ENCODE measurements at regions not wholly inside any gene's neighbourhood (a gene's known extent, or its start where the extent isn't known, plus 50 kb on each side); places are given as distances from the start of the nearest gene placed in this dataset.
A peak's percentile ranks its signal among the peaks of the same experiment; 100 is the strongest.
"Not testable (repeated sequence)": the region's sequence is repeated elsewhere in the genome, so short reads cannot be mapped to it uniquely, and the experiment has no call there.

GRCh38 chr7:101705331-101705730 is 76.2 kb upstream of the MYL10 start:
- ATAC-seq (no peak), DNase-seq (no peak)
- intact Hi-C loops (cut with micrococcal nuclease): no loop called here

- ATAC-seq (no peak), DNase-seq (no peak)
- intact Hi-C loops (cut with micrococcal nuclease): no loop called here
These were observed 78.5 kb upstream of the MYL10 start for GRCh38 chr7:101707587-101707986.

GRCh38 chr7:101708223-101708622 is 79.1 kb upstream of the MYL10 start:
- intact Hi-C loops (cut with micrococcal nuclease): no loop called here
- no peak for DNase-seq

GRCh38 chr7:101712652-101713051 is 83.6 kb upstream of the MYL10 start:
- ATAC-seq: no peak
- intact Hi-C loops (cut with micrococcal nuclease): no loop called here
- no peak for DNase-seq

More at GRCh38 chr7:101708223-101708622, 79.1 kb upstream of the MYL10 start:
- no peak for ATAC-seq

GRCh38 chr7:101714097-101714496 is 85.0 kb upstream of the MYL10 start:
- intact Hi-C loops (cut with micrococcal nuclease): no loop called here
- no peak for DNase-seq
- no peak for ATAC-seq

GRCh38 chr7:101717628-101718357 is 88.7 kb upstream of the MYL10 start:
- DNase-seq (peak; percentile 72), ATAC-seq (peak; percentile 87)
- intact Hi-C loops (cut with micrococcal nuclease): no loop called here

GRCh38 chr7:101718363-101719122 is 89.4 kb upstream of the MYL10 start:
- DNase-seq (no peak), ATAC-seq (no peak)
- intact Hi-C loops (cut with micrococcal nuclease): no loop called here

- no peak for DNase-seq
- no peak for ATAC-seq
- intact Hi-C loops (cut with micrococcal nuclease): no loop called here
These were observed 90.0 kb upstream of the MYL10 start for GRCh38 chr7:101719123-101719470.

- no peak for DNase-seq
These were observed 91.2 kb upstream of the MYL10 start for GRCh38 chr7:101720324-101720723.

GRCh38 chr7:101722247-101722646 is 93.2 kb upstream of the MYL10 start:
- intact Hi-C loops (cut with micrococcal nuclease): no loop called here
- DNase-seq: no peak
- ATAC-seq: no peak

More at GRCh38 chr7:101720324-101720723, 91.2 kb upstream of the MYL10 start:
- no peak for ATAC-seq
- intact Hi-C loops (cut with micrococcal nuclease): no loop called here

GRCh38 chr7:101723835-101724234 is 93.6 kb upstream of the CUX1 start:
- ATAC-seq (no peak), DNase-seq (no peak)
- intact Hi-C loops (cut with micrococcal nuclease): no loop called here

- DNase-seq (no peak), ATAC-seq (no peak)
- intact Hi-C loops (cut with micrococcal nuclease): no loop called here
These were observed 92.5 kb upstream of the CUX1 start for GRCh38 chr7:101724957-101725356.

GRCh38 chr7:101725921-101726320 is 91.5 kb upstream of the CUX1 start:
- intact Hi-C loops (cut with micrococcal nuclease): no loop called here
- ATAC-seq (no peak), DNase-seq (no peak)

- DNase-seq: no peak
- intact Hi-C loops (cut with micrococcal nuclease): no loop called here
- ATAC-seq: no peak
These were observed 90.2 kb upstream of the CUX1 start for GRCh38 chr7:101727184-101727583.

- intact Hi-C loops (cut with micrococcal nuclease): no loop called here
- ATAC-seq (no peak), DNase-seq (no peak)
These were observed 89.3 kb upstream of the CUX1 start for GRCh38 chr7:101728128-101728527.

- DNase-seq: peak; percentile 52
- intact Hi-C loops (cut with micrococcal nuclease); ATAC-seq: not testable (repeated sequence)
These were observed 88.6 kb upstream of the CUX1 start for GRCh38 chr7:101728873-101729240.

GRCh38 chr7:101729241-101729883 is 88.1 kb upstream of the CUX1 start:
- ATAC-seq (no peak), DNase-seq (no peak)
- intact Hi-C loops (cut with micrococcal nuclease): no loop called here

- DNase-seq: no peak
- no peak for ATAC-seq
- intact Hi-C loops (cut with micrococcal nuclease): no loop called here
These were observed 85.8 kb upstream of the CUX1 start for GRCh38 chr7:101731502-101732084.

GRCh38 chr7:101733713-101734475 is 83.5 kb upstream of the CUX1 start:
- peak; percentile 61 for DNase-seq

More at GRCh38 chr7:101733713-101734475, 83.5 kb upstream of the CUX1 start:
- intact Hi-C loops (cut with micrococcal nuclease): no loop called here
- peak; percentile 91 for ATAC-seq

All from left ventricle myocardium superior (tissue), 1 donor.